ENCODE measurements at regions not wholly inside any gene's neighbourhood (a gene's known extent, or its start where the extent isn't known, plus 50 kb on each side); places are given as distances from the start of the nearest gene placed in this dataset.
"Not testable (repeated sequence)": the region's sequence is repeated elsewhere in the genome, so short reads cannot be mapped to it uniquely, and the experiment has no call there.

DNA sequence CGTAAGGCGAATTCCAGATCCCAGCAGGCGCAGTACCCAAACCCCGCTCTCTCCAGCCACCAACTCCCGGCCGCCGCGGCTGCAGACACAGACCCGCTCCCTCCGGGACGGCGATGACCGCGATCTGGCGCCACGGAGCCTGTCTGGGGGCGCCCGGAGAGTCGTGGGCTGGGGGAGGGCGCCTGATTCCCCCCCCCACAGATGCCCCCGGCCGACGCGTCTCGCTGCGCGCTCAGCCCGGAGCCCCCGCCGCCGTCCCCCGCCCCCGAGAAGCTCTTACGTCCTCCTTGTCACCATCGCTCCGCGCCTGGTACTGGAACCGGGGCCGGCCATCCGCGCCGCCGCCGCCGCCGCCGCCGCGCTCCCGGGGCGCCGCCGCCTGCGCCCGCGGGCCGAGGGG, 173.6 kb downstream of the ATP6V0E2 start:
- TF ChIP-seq, protein P1, sequence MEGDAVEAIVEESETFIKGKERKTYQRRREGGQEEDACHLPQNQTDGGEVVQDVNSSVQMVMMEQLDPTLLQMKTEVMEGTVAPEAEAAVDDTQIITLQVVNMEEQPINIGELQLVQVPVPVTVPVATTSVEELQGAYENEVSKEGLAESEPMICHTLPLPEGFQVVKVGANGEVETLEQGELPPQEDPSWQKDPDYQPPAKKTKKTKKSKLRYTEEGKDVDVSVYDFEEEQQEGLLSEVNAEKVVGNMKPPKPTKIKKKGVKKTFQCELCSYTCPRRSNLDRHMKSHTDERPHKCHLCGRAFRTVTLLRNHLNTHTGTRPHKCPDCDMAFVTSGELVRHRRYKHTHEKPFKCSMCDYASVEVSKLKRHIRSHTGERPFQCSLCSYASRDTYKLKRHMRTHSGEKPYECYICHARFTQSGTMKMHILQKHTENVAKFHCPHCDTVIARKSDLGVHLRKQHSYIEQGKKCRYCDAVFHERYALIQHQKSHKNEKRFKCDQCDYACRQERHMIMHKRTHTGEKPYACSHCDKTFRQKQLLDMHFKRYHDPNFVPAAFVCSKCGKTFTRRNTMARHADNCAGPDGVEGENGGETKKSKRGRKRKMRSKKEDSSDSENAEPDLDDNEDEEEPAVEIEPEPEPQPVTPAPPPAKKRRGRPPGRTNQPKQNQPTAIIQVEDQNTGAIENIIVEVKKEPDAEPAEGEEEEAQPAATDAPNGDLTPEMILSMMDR (conservative IDR thresholded peaks at IDR 0.05), result not testable (repeated sequence)
- TF ChIP-seq EZH2 (IDR thresholded peaks at IDR 0.05; ENCODE audit: low read depth), result not testable (repeated sequence)
